Gastroesophageal sphincter (tissue), 4 donors: ENCODE measurements at regions not wholly inside any gene's neighbourhood (a gene's known extent, or its start where the extent isn't known, plus 50 kb on each side); places are given as distances from the start of the nearest gene placed in this dataset.

ENCODE experiments used
- ATAC-seq: fragments of 150-250 bp; one replicate; pipeline ENCODE4 v1.9.1; 2016; ENCODE audit warnings: mild to moderate bottlenecking, moderate library complexity
- H3K27ac ChIP-seq, 4 donors: fragments of 200-600 bp; sonication (generic) in 3 of 4; 1 replicate in 3 of 4; 2 replicates in 1 of 4; pipeline ENCODE4 v1.5.1; 2016 to 2019
- H3K27me3 ChIP-seq: fragments of 200-600 bp; sonication (generic); one replicate; pipeline ENCODE4 v1.5.1; 2019
- H3K36me3 ChIP-seq, 2 donors: fragments of 200-600 bp; sonication (generic); one replicate each; pipeline ENCODE4 v1.5.1; 2019; ENCODE audit warnings: control low read depth in 1 of 2
- H3K4me1 ChIP-seq, 3 donors: fragments of 200-600 bp; sonication (generic); 1 replicate in 2 of 3; 2 replicates in 1 of 3; pipeline ENCODE4 v1.5.1; 2016 to 2019; ENCODE audit warnings: control low read depth in 2 of 3
- H3K4me3 ChIP-seq, 2 donors: fragments of 200-600 bp; sonication (generic); one replicate each; pipeline ENCODE4 v1.5.1; 2019; ENCODE audit warnings: mild to moderate bottlenecking in 1 of 2, moderate library complexity in 1 of 2
- H3K9me3 ChIP-seq, 3 donors: fragments of 200-600 bp; sonication (generic); one replicate each; pipeline ENCODE4 v1.5.1; 2017 to 2019; ENCODE audit warnings: control low read depth in 2 of 3
- EP300 ChIP-seq: sonication (generic); formaldehyde crosslinking; IDR thresholded peaks from one replicate; pipeline ENCODE4 v1.6.1; 2017; ENCODE audit warnings: antibody characterized with exemption, mild to moderate bottlenecking
- POLR2A ChIP-seq, 2 donors: fragments of 450-650 bp; IDR thresholded peaks; one replicate each; pipeline ENCODE4 v1.6.1; 2017; ENCODE audit warnings: antibody characterized with exemption in 2 of 2, mild to moderate bottlenecking in 2 of 2, moderate library complexity in 1 of 2
- POLR2AphosphoS5 ChIP-seq: sonication (generic); formaldehyde crosslinking; IDR thresholded peaks from one replicate; pipeline ENCODE4 v1.6.1; 2017; ENCODE audit warnings: antibody characterized with exemption
- WGBS, 2 donors: methylation state at CpG; one replicate each; pipeline ENCODE4 v1.1.5; 2018; ENCODE audit warnings: low coverage in 1 of 2; 5-methylcytosine and 5-hydroxymethylcytosine counted together
- TF ChIP-seq, protein P1 (sequence below), 4 experiments: fragments of 200-600 bp in 2 of 4; fragments of 450-650 bp in 2 of 4; sonication (generic) in 1 of 4; IDR thresholded peaks; one replicate each; pipeline ENCODE4 v1.5.1; 2017 to 2019; ENCODE audit warnings: antibody characterized with exemption in 4 of 4, mild to moderate bottlenecking in 2 of 4, moderate library complexity in 2 of 4

DNA sequence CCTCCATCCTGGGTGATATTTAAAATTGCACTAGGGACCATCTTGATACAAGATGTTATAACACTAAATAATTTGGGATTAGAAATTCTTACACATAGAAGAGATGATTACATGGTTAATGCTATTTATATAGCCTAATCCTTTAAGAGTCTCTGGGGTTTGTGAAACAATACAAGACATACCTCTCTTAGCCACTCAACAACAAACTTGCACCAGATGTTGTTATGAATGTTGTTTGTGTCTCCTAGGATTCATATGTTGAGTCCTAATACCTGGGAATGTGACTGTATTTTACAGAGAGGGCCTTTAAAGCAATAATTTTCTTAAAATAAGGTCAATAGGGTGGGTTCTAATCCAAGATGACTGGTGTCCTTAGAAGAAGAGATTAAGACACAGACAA lies 678.3 kb downstream of the NYAP2 start:
- Histone ChIP-seq H3K36me3 (no peaks in the 10 kb centered on the region), H3K4me1 (no peaks in the 10 kb centered on the region), H3K27me3 (no peaks in the 10 kb centered on the region), H3K4me3 (no peak overlapping the region), H3K27ac (no peak overlapping the region), H3K9me3 (no peaks in the 10 kb centered on the region)
- TF ChIP-seq POLR2A (IDR thresholded peaks at IDR 0.05) (no peak), POLR2AphosphoS5 (no peak), EP300 (no peak)
- TF ChIP-seq, protein P1, sequence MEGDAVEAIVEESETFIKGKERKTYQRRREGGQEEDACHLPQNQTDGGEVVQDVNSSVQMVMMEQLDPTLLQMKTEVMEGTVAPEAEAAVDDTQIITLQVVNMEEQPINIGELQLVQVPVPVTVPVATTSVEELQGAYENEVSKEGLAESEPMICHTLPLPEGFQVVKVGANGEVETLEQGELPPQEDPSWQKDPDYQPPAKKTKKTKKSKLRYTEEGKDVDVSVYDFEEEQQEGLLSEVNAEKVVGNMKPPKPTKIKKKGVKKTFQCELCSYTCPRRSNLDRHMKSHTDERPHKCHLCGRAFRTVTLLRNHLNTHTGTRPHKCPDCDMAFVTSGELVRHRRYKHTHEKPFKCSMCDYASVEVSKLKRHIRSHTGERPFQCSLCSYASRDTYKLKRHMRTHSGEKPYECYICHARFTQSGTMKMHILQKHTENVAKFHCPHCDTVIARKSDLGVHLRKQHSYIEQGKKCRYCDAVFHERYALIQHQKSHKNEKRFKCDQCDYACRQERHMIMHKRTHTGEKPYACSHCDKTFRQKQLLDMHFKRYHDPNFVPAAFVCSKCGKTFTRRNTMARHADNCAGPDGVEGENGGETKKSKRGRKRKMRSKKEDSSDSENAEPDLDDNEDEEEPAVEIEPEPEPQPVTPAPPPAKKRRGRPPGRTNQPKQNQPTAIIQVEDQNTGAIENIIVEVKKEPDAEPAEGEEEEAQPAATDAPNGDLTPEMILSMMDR (IDR thresholded peaks at IDR 0.05), result no peak
- ATAC-seq, result no peak

DNA sequence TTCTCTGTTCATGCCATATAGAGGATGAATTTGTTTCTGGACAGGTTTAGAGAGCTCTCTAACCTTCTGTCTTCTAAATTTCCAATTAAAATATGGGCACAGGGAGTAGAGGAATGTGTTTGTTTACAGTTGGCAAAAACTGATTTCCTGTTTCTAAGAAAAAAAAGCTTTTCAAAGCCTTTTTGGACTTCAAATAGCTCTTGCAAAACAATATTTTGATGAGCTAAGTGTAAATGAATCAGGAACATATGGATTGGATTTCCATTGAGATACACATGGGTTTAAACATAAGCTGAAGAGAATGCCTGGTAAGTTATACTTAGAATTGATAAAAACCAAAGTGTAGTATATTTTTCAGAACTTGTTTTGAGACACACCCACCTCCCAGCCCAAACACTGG lies 677.5 kb downstream of the NYAP2 start:
- ATAC-seq, result no peak
- H3K4me3 ChIP-seq, result no peak overlapping the region
- no peaks in the 10 kb centered on the region for H3K9me3 ChIP-seq
- TF ChIP-seq EP300 (no peak), POLR2AphosphoS5 (no peak), POLR2A (IDR thresholded peaks at IDR 0.05) (no peak)
- TF ChIP-seq, protein P1 (IDR thresholded peaks at IDR 0.05), result no peak
- no peaks in the 10 kb centered on the region for H3K4me1 ChIP-seq
- H3K27ac ChIP-seq, result no peak overlapping the region
- no peaks in the 10 kb centered on the region for H3K27me3 ChIP-seq
- no peaks in the 10 kb centered on the region for H3K36me3 ChIP-seq

DNA sequence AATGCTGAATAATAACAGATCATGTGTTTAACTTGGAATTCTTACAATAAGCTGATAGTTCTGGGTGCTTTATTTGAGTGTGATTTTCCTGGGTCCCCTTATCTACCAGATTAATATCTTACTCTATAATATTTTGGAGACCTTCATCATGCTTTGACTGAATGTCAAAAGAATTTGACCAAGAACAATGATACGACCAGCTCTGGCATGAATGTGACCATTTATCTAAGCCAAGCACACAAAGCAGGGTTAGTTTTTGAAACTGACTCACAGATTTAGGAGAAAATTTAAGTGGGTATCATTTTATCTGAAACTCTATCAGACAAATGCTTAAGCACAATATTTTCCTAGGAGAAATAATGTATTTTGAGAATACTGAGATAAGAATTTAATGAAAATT lies 677.0 kb downstream of the NYAP2 start:
- no peak overlapping the region for H3K27ac ChIP-seq
- H3K4me1 ChIP-seq, result no peaks in the 10 kb centered on the region
- no peaks in the 10 kb centered on the region for H3K27me3 ChIP-seq
- H3K4me3 ChIP-seq, result no peak overlapping the region
- TF ChIP-seq POLR2AphosphoS5 (no peak), EP300 (no peak), POLR2A (IDR thresholded peaks at IDR 0.05) (no peak)
- TF ChIP-seq, protein P1 (IDR thresholded peaks at IDR 0.05), result no peak
- H3K36me3 ChIP-seq, result no peaks in the 10 kb centered on the region
- no peak for ATAC-seq
- 42 to 86% methylated on average over 1 of the region's 1 CpG for WGBS, 2 donors
- H3K9me3 ChIP-seq, result no peaks in the 10 kb centered on the region

DNA sequence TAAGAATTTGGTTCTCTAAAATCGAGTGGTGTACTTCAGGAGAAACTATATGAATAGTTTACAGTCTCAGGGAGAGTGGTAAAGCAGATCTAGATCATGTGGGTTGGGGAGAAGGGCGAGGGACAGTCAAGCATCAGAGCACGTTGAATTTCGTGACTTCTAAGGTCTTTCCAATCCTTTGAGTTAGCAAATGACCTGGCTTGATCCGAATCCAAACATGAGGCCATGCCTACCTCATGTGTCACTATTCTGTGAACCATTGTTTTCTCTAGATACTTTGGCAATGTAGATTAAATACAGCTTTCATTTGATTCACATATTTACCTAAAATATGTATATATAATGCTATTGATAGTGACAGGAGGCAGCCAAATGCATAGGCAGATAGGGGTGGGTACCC lies 674.9 kb downstream of the NYAP2 start:
- Histone ChIP-seq H3K27me3 (no peaks in the 10 kb centered on the region), H3K9me3 (no peaks in the 10 kb centered on the region), H3K4me1 (no peaks in the 10 kb centered on the region), H3K4me3 (no peak overlapping the region), H3K36me3 (no peaks in the 10 kb centered on the region), H3K27ac (no peak overlapping the region)
- WGBS, 2 donors, result 82 to 88% methylated on average over 5 of the region's 5 CpGs
- ATAC-seq, result no peak
- TF ChIP-seq, protein P1 (IDR thresholded peaks at IDR 0.05), result no peak
- no peak for TF ChIP-seq POLR2AphosphoS5
- TF ChIP-seq EP300, result no peak
- no peak for TF ChIP-seq POLR2A (IDR thresholded peaks at IDR 0.05)

DNA sequence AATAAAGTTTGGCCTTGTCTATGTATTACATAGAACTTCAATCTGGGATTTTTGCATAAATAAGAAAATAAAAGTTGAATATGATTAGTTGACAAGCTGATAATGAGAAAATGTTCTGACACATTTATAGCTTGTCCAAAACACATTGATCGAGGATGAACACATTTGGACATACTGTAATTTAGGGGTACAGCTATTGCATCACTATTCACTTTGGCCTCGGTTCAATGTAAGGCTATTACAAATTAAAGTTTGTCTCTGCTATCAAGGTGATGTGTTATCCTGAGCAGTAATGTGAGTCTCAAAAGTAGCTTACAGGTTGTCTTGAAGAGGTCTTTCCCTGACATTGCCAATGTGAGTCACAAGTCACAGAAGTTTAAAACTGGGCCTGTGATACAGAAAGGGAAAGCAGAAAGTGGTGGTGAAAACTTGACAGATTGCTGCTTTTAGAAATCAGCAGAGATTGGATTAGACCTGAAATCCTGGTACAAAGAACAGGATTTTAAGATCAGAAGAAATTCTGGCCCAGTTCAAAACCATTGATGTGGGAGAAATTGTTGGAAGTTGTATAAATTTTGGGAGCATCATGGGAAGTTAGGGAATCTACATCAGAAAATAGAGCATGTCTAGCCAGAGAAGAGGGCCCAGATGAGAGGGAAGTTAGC lies 674.1 kb downstream of the NYAP2 start:
- H3K27ac ChIP-seq, result no peak overlapping the region
- no peak overlapping the region for H3K4me3 ChIP-seq
- no peaks in the 10 kb centered on the region for H3K4me1 ChIP-seq
- no peaks in the 10 kb centered on the region for H3K27me3 ChIP-seq
- no peak for ATAC-seq
- no peaks in the 10 kb centered on the region for H3K9me3 ChIP-seq
- no peaks in the 10 kb centered on the region for H3K36me3 ChIP-seq
- 72 to 93% methylated on average over 2 of the region's 2 CpGs for whole genome bisulfite sequencing, 2 donors
- TF ChIP-seq POLR2AphosphoS5, result no peak
- no peak for TF ChIP-seq EP300
- TF ChIP-seq, protein P1 (IDR thresholded peaks at IDR 0.05), result no peak
- TF ChIP-seq POLR2A (IDR thresholded peaks at IDR 0.05), result no peak
